NCI-H1694 treated with DMSO at 0.1 percent for 48 hours (cell line): ENCODE measurements at regions not wholly inside any gene's neighbourhood (a gene's known extent, or its start where the extent isn't known, plus 50 kb on each side); places are given as distances from the start of the nearest gene placed in this dataset.

Experiments
- DNase-seq: peaks from one replicate; lab custom pipeline; 2025; lab: John Stamatoyannopoulos, UW

- DNase-seq: no peak
These were observed 79.3 kb downstream of the PCTP start for GRCh38 chr17:55829995-55830612.

- DNase-seq: no peak
These were observed 80.0 kb downstream of the PCTP start for GRCh38 chr17:55830699-55831471.

- no peak for DNase-seq
These were observed 82.5 kb downstream of the PCTP start for GRCh38 chr17:55833306-55833705.

GRCh38 chr17:55842405-55843158 is 91.7 kb downstream of the PCTP start:
- no peak for DNase-seq

- DNase-seq: no peak
These were observed 92.9 kb downstream of the PCTP start for GRCh38 chr17:55843785-55844184.

GRCh38 chr17:55845385-55845784 is 94.5 kb downstream of the PCTP start:
- DNase-seq: no peak

- DNase-seq: no peak
These were observed 95.9 kb downstream of the PCTP start for GRCh38 chr17:55846745-55847144.

- no peak for DNase-seq
These were observed 101.9 kb downstream of the PCTP start for GRCh38 chr17:55852734-55853133.

GRCh38 chr17:55859301-55859795 is 108.5 kb downstream of the PCTP start:
- no peak for DNase-seq

- no peak for DNase-seq
These were observed 114.4 kb downstream of the PCTP start for GRCh38 chr17:55865072-55865762.

- no peak for DNase-seq
These were observed 119.2 kb downstream of the PCTP start for GRCh38 chr17:55870044-55870443.

GRCh38 chr17:55872374-55872773 is 121.5 kb downstream of the PCTP start:
- no peak for DNase-seq

GRCh38 chr17:55873017-55873758 is 122.3 kb downstream of the PCTP start:
- DNase-seq: no peak

GRCh38 chr17:55883149-55883548 is 132.3 kb downstream of the PCTP start:
- no peak for DNase-seq

GRCh38 chr17:55887531-55887930 is 136.7 kb downstream of the PCTP start:
- no peak for DNase-seq

- no peak for DNase-seq
These were observed 138.4 kb downstream of the PCTP start for GRCh38 chr17:55889271-55889670.

GRCh38 chr17:55895112-55895759 is 144.4 kb downstream of the PCTP start:
- no peak for DNase-seq

- no peak for DNase-seq
These were observed 146.4 kb downstream of the PCTP start for GRCh38 chr17:55897301-55897700.

- no peak for DNase-seq
These were observed 147.3 kb downstream of the PCTP start for GRCh38 chr17:55898195-55898594.

GRCh38 chr17:55900188-55900587 is 149.3 kb downstream of the PCTP start:
- no peak for DNase-seq
